Right lobe of liver (tissue), 6 donors: ENCODE measurements at regions not wholly inside any gene's neighbourhood (a gene's known extent, or its start where the extent isn't known, plus 50 kb on each side); places are given as distances from the start of the nearest gene placed in this dataset.

Experiments used
- ATAC-seq, 4 donors: fragments of 200-7000 bp; cut with Tn5 transposase; one replicate each; pipeline ENCODE4 v1.9.1; 2020; ENCODE audit warnings: mild to moderate bottlenecking in 4 of 4, moderate library complexity in 4 of 4
- DNase-seq, 3 donors: peaks; one replicate each; pipeline ENCODE4 v3.0.0-alpha.2; 2020
- H3K27ac ChIP-seq, 3 donors: fragments of 200-600 bp; one replicate each; pipeline ENCODE4 v1.8.0; 2022
- H3K27me3 ChIP-seq, 2 donors: fragments of 200-600 bp; one replicate each; pipeline ENCODE4 v1.8.0; 2022
- H3K36me3 ChIP-seq, 4 donors: fragments of 200-600 bp; sonication (generic) in 1 of 4; one replicate each; pipeline versions ENCODE4 v1.5.1 to v1.8.0; 2017 to 2022; ENCODE audit warnings: control low read depth in 1 of 4
- H3K4me1 ChIP-seq, 4 donors: fragments of 200-600 bp; sonication (generic) in 1 of 4; one replicate each; pipeline versions ENCODE4 v1.5.1 to v1.8.0; 2017 to 2022; ENCODE audit warnings: control low read depth in 1 of 4
- H3K4me3 ChIP-seq, 3 donors: fragments of 200-600 bp; one replicate each; pipeline ENCODE4 v1.8.0; 2022
- H3K9me3 ChIP-seq, 4 donors: fragments of 200-600 bp; sonication (generic) in 1 of 4; one replicate each; pipeline versions ENCODE4 v1.5.1 to v1.8.0; 2017 to 2022; ENCODE audit warnings: control low read depth in 1 of 4
- CTCF ChIP-seq, 4 donors: fragments of 200-600 bp in 3 of 4; fragments of 450-650 bp in 1 of 4; IDR thresholded peaks; one replicate each; pipeline versions ENCODE4 v1.5.1 to v1.8.0; 2016 to 2022; ENCODE audit warnings: antibody characterized with exemption in 4 of 4, mild to moderate bottlenecking in 2 of 4
- POLR2A ChIP-seq: fragments of 450-650 bp; IDR thresholded peaks from one replicate; pipeline ENCODE4 v1.6.1; 2017; ENCODE audit warnings: antibody characterized with exemption, mild to moderate bottlenecking
- WGBS: methylation state at CpG from one replicate; pipeline ENCODE4 v1.1.6; 2018; ENCODE audit warnings: low coverage, low lambda C conversion rate; ENCODE audit not compliant: insufficient coverage; ENCODE audit errors: missing lambda C conversion rate; 5-methylcytosine and 5-hydroxymethylcytosine counted together
- intact Hi-C, 2 donors: fragments of 100-400 bp; cut with DNase I; formaldehyde crosslinking; loops; one replicate each; pipeline versions ENCODE4 v1.11.2 to v1.14.1; 2022
- donor health status: DM: no; HTN: yes; CAD: no.
- donor health status: DM: no; HTN: no; CAD: no.
- donor health status: DM: no; HTN: no; CAD: no.
- donor health status: DM: no; HTN: yes; CAD: no.
- donor health status: DM: no; HTN: yes; CAD: no.

GRCh38 chr5:28961816-28962215, 1923.4 kb upstream of the CDH9 start:
- no peaks in the 10 kb centered on the region for H3K36me3 ChIP-seq
- TF ChIP-seq CTCF (IDR thresholded peaks at IDR 0.05) (no peak), POLR2A (no peak)
- no peaks in the 10 kb centered on the region for H3K9me3 ChIP-seq
- intact Hi-C loops = no loop called here
- DNase-seq (no peak), ATAC-seq (no peak)
- no peak overlapping the region for H3K27ac ChIP-seq
- no peak overlapping the region for H3K4me3 ChIP-seq
- H3K4me1 ChIP-seq = no peaks in the 10 kb centered on the region
- H3K27me3 ChIP-seq = no peaks in the 10 kb centered on the region

GRCh38 chr5:28958581-28958980, 1920.2 kb upstream of the CDH9 start:
- no peak for DNase-seq
- TF ChIP-seq CTCF (IDR thresholded peaks at IDR 0.05) (no peak), POLR2A (no peak)

GRCh38 chr5:28957450-28957849, 1919.1 kb upstream of the CDH9 start:
- DNase-seq (no peak), ATAC-seq (no peak)
- intact Hi-C loops = no loop called here
- Histone ChIP-seq H3K27me3 (no peaks in the 10 kb centered on the region), H3K27ac (no peak overlapping the region), H3K36me3 (no peaks in the 10 kb centered on the region), H3K4me1 (no peaks in the 10 kb centered on the region), H3K4me3 (no peak overlapping the region), H3K9me3 (no peaks in the 10 kb centered on the region)
- no peak for TF ChIP-seq POLR2A
- TF ChIP-seq CTCF (IDR thresholded peaks at IDR 0.05) = no peak

More at GRCh38 chr5:28958581-28958980, 1920.2 kb upstream of the CDH9 start:
- H3K4me1 ChIP-seq = no peaks in the 10 kb centered on the region
- no peaks in the 10 kb centered on the region for H3K27me3 ChIP-seq
- intact Hi-C loops = no loop called here
- H3K27ac ChIP-seq = no peak overlapping the region
- no peaks in the 10 kb centered on the region for H3K9me3 ChIP-seq
- H3K4me3 ChIP-seq = no peak overlapping the region
- WGBS = 50% methylated on average over 2 of the region's 2 CpGs
- ATAC-seq = no peak
- H3K36me3 ChIP-seq = no peaks in the 10 kb centered on the region

- 50% methylated on average over 4 of the region's 4 CpGs for WGBS
- intact Hi-C loops = no loop called here
- ATAC-seq = no peak
- Histone ChIP-seq H3K36me3 (no peaks in the 10 kb centered on the region), H3K27ac (no peak overlapping the region), H3K9me3 (no peaks in the 10 kb centered on the region), H3K4me3 (no peak overlapping the region), H3K27me3 (no peaks in the 10 kb centered on the region), H3K4me1 (no peaks in the 10 kb centered on the region)
- no peak for DNase-seq
- TF ChIP-seq CTCF (IDR thresholded peaks at IDR 0.05) = no peak
- no peak for TF ChIP-seq POLR2A
These were observed 1915.7 kb upstream of the CDH9 start for GRCh38 chr5:28954074-28954473.

GRCh38 chr5:28947865-28948264, 1909.5 kb upstream of the CDH9 start:
- Histone ChIP-seq H3K4me3 (no peak overlapping the region), H3K9me3 (no peaks in the 10 kb centered on the region), H3K27me3 (no peaks in the 10 kb centered on the region), H3K4me1 (no peaks in the 10 kb centered on the region), H3K36me3 (no peaks in the 10 kb centered on the region), H3K27ac (no peak overlapping the region)
- DNase-seq (no peak), ATAC-seq (no peak)
- TF ChIP-seq CTCF (IDR thresholded peaks at IDR 0.05) (no peak), POLR2A (no peak)
- intact Hi-C loops = no loop called here
- WGBS = 46% methylated on average over 2 of the region's 2 CpGs
